GM12878 (cell line): ENCODE measurements at regions not wholly inside any gene's neighbourhood (a gene's known extent, or its start where the extent isn't known, plus 50 kb on each side); places are given as distances from the start of the nearest gene placed in this dataset.

ENCODE experiments used
- ATAC-seq: fragments of 200-7000 bp; cut with Tn5 transposase; 3 replicates; pipeline ENCODE4 v1.9.1; 2020; ENCODE audit warnings: mild to moderate bottlenecking, moderate library complexity
- BruUV-seq: library from RNA; stranded (reverse); fragments of 400-500 nt; replicated peaks from 2 replicates; lab custom pipeline; 2021; lab: Mats Ljungman, UMichigan
- CTCF ChIA-PET: fragments of 300-600 bp; sonication (Branson Sonifier 250); formaldehyde crosslinking; extraction: SDS; loops from one replicate; lab custom pipeline; 2021; ENCODE audit warnings: inconsistent platforms; lab: Yijun Ruan, JAX
- POLR2A ChIA-PET: fragments of 350-600 bp; formaldehyde crosslinking; extraction: SDS; loops from one replicate; lab custom pipeline; 2021; ENCODE audit warnings: inconsistent platforms; lab: Charles Lee
- RAD21 ChIA-PET: fragments of 300-600 bp; sonication (Branson Sonifier 250); formaldehyde crosslinking; loops from one replicate; lab custom pipeline; 2023; ENCODE audit warnings: antibody characterized with exemption; ENCODE audit not compliant: unreplicated experiment; lab: Charles Lee
- SMC1A ChIA-PET: fragments of 300-600 bp; sonication (Branson Sonifier 250); formaldehyde crosslinking; loops from one replicate; lab custom pipeline; 2023; ENCODE audit not compliant: unreplicated experiment, uncharacterized antibody; lab: Charles Lee
- DNase-seq: peaks from one replicate; pipeline ENCODE4 v3.0.0-alpha.2; 2011; ENCODE audit warnings: low read depth, low spot score
- FAIRE-seq: peaks from 3 replicates; lab custom pipeline; 2011; peaks lifted over from hg19 to GRCh38; lab: Jason Lieb, UNC
- H2AFZ ChIP-seq: 2 replicates; pipeline ENCODE4 v1.6.0; 2011; ENCODE audit warnings: low read depth, low read length, control low read depth; ENCODE audit not compliant: control insufficient read depth
- H3K27ac ChIP-seq: 2 replicates; pipeline ENCODE4 v1.5.1; 2011; ENCODE audit warnings: control low read depth; ENCODE audit not compliant: control insufficient read depth, insufficient read depth
- H3K27me3 ChIP-seq, 2 experiments: replicated peaks in 1 of 2; 2 replicates each; pipeline versions ENCODE4 v1.6.0 to v1.6.1; 2011; ENCODE audit warnings: low read length in 1 of 2; ENCODE audit not compliant: control insufficient read depth in 2 of 2, insufficient read depth in 2 of 2
- H3K36me3 ChIP-seq, 2 experiments: 2 replicates each; pipeline ENCODE4 v1.5.1; 2011; ENCODE audit warnings: low read length in 1 of 2; ENCODE audit not compliant: control insufficient read depth in 2 of 2, insufficient read depth in 2 of 2
- H3K4me1 ChIP-seq: 2 replicates; pipeline ENCODE4 v1.6.1; 2011; ENCODE audit warnings: mild to moderate bottlenecking, low read length, moderate library complexity, mixed read lengths; ENCODE audit not compliant: control insufficient read depth, insufficient read depth
- H3K4me2 ChIP-seq: 2 replicates; pipeline ENCODE4 v1.6.0; 2011; ENCODE audit warnings: control low read depth; ENCODE audit not compliant: control insufficient read depth, insufficient read depth
- H3K4me3 ChIP-seq: fragments of 200-600 bp; sonication (generic); 2 replicates; pipeline ENCODE4 v1.5.1; 2016
- H3K79me2 ChIP-seq: 2 replicates; pipeline ENCODE4 v1.6.0; 2011; ENCODE audit warnings: low read length; ENCODE audit not compliant: control insufficient read depth, insufficient read depth
- H3K9ac ChIP-seq: 2 replicates; pipeline ENCODE4 v1.8.0; 2011; ENCODE audit warnings: low read length, control low read depth, mixed read lengths; ENCODE audit not compliant: control insufficient read depth, insufficient read depth
- H3K9me3 ChIP-seq: replicated peaks from 3 replicates; pipeline ENCODE4 v1.5.1; 2011; ENCODE audit warnings: mild to moderate bottlenecking, low read length; ENCODE audit not compliant: control insufficient read depth, insufficient read depth
- H4K20me1 ChIP-seq: 2 replicates; pipeline ENCODE4 v1.6.0; 2011; ENCODE audit not compliant: control insufficient read depth, insufficient read depth
- CBFB ChIP-seq: IDR thresholded peaks from 2 replicates; pipeline ENCODE4 v1.6.1; 2016; ENCODE audit warnings: antibody characterized with exemption, low read depth
- CHD2 ChIP-seq: IDR thresholded peaks from 2 replicates; pipeline ENCODE4 v1.6.1; 2011; ENCODE audit warnings: low read depth, low read length, improper control_type of control experiment, borderline replicate concordance
- EED ChIP-seq: sonication (generic); IDR thresholded peaks from 2 replicates; pipeline ENCODE4 v1.6.1; 2016; ENCODE audit warnings: antibody characterized with exemption, low read depth
- HDAC2 ChIP-seq: fragments of 200-600 bp; sonication (generic); IDR thresholded peaks from 2 replicates; pipeline ENCODE4 v1.6.1; 2017
- HDAC6 ChIP-seq: fragments of 200-600 bp; sonication (generic); IDR thresholded peaks from one replicate; pipeline ENCODE4 v1.8.0; 2017; ENCODE audit warnings: antibody characterized with exemption; ENCODE audit not compliant: unreplicated experiment
- HDGF ChIP-seq: fragments of 450-650 bp; IDR thresholded peaks from 2 replicates; pipeline ENCODE4 v1.6.1; 2016; ENCODE audit warnings: antibody characterized with exemption
- LARP7 ChIP-seq: fragments of 450-650 bp; IDR thresholded peaks from 2 replicates; pipeline ENCODE4 v1.6.1; 2017; ENCODE audit warnings: mild to moderate bottlenecking
- MEF2B ChIP-seq: fragments of 450-650 bp; IDR thresholded peaks from 2 replicates; pipeline ENCODE4 v1.6.1; 2018; ENCODE audit warnings: mild to moderate bottlenecking, moderate library complexity; ENCODE audit not compliant: partially characterized antibody, poor library complexity, severe bottlenecking
- SP1 ChIP-seq: IDR thresholded peaks from one replicate; pipeline ENCODE4 v1.6.1; 2011; ENCODE audit warnings: low read depth, low read length
- SREBF2 ChIP-seq: IDR thresholded peaks from 2 replicates; pipeline ENCODE4 v1.6.1; 2012; ENCODE audit warnings: mild to moderate bottlenecking, low read length
- STAT1 ChIP-seq: fragments of 450-650 bp; conservative IDR thresholded peaks from 2 replicates; pipeline ENCODE4 v1.6.1; 2014; ENCODE audit warnings: antibody characterized with exemption, mild to moderate bottlenecking
- TCF3 ChIP-seq: IDR thresholded peaks from 2 replicates; pipeline ENCODE4 v1.6.1; 2012; ENCODE audit warnings: low read depth, mild to moderate bottlenecking, low read length, borderline replicate concordance; ENCODE audit not compliant: insufficient read depth
- USF2 ChIP-seq: IDR thresholded peaks from 2 replicates; pipeline ENCODE4 v1.6.1; 2011; ENCODE audit warnings: low read depth, low read length, improper control_type of control experiment, borderline replicate concordance
- ZNF622 ChIP-seq: fragments of 450-650 bp; IDR thresholded peaks from 2 replicates; pipeline ENCODE4 v1.6.1; 2017; ENCODE audit warnings: mild to moderate bottlenecking, inconsistent platforms
- WGBS: methylation state at CpG from one replicate; pipeline ENCODE4 v1.1.6; 2016; ENCODE audit warnings: low lambda C conversion rate; ENCODE audit not compliant: insufficient replicate concordance, insufficient coverage; ENCODE audit errors: missing lambda C conversion rate; 5-methylcytosine and 5-hydroxymethylcytosine counted together
- in situ Hi-C: fragments of 300-500 bp; cut with MboI; formaldehyde crosslinking; loops from 9 replicates; pipeline ENCODE4 v1.14.3; 2018; ENCODE audit warnings: mixed read lengths
- intact Hi-C: fragments of 100-400 bp; cut with micrococcal nuclease; formaldehyde crosslinking; loops from one replicate; pipeline ENCODE4 v1.14.2; 2022; ENCODE audit not compliant: unreplicated experiment

GRCh38 chr14:28666961-28667360 lies 99.6 kb upstream of the FOXG1 start:
- H3K4me3 ChIP-seq, result no peak overlapping the region
- H3K9ac ChIP-seq, result no peak overlapping the region
- ATAC-seq, result no peak

GRCh38 chr14:28671425-28671824 lies 95.2 kb upstream of the FOXG1 start:
- no peaks in the 10 kb centered on the region for H3K36me3 ChIP-seq
- no TSS peak for BruUV-seq
- no peaks in the 10 kb centered on the region for H4K20me1 ChIP-seq
- FAIRE-seq, result no peak
- no peaks in the 10 kb centered on the region for H3K79me2 ChIP-seq
- ChIA-PET POLR2A (no interaction called here), RAD21 (no interaction called here), SMC1A (no interaction called here), CTCF (no interaction called here)
- in situ Hi-C loops, result no loop called here
- no peaks in the 10 kb centered on the region for H3K27me3 ChIP-seq
- TF ChIP-seq ZNF622 (no peak), CHD2 (no peak), USF2 (no peak), SREBF2 (no peak), STAT1 (no peak), TCF3 (no peak)
- no peak overlapping the region for H3K4me3 ChIP-seq
- no peak for DNase-seq
- ATAC-seq, result no peak
- H3K9ac ChIP-seq, result no peak overlapping the region
- WGBS, result 3% methylated on average over 2 of the region's 2 CpGs
- no peaks in the 10 kb centered on the region for H3K9me3 ChIP-seq
- intact Hi-C loops, result no loop called here
- no peaks in the 10 kb centered on the region for H3K4me1 ChIP-seq
- no peak overlapping the region for H3K4me2 ChIP-seq
- no peak overlapping the region for H3K27ac ChIP-seq
- no peak overlapping the region for H2AFZ ChIP-seq

More at GRCh38 chr14:28666961-28667360, 99.6 kb upstream of the FOXG1 start:
- DNase-seq (no peak), FAIRE-seq (no peak)
- in situ Hi-C loops (no loop called here), intact Hi-C loops (no loop called here)
- no peaks in the 10 kb centered on the region for H4K20me1 ChIP-seq
- ChIA-PET SMC1A (no interaction called here), POLR2A (no interaction called here), RAD21 (no interaction called here), CTCF (no interaction called here)
- H3K4me2 ChIP-seq, result no peak overlapping the region
- no peak for TF ChIP-seq HDAC6
- no peak for TF ChIP-seq HDGF
- TF ChIP-seq HDAC2, result no peak
- TF ChIP-seq SP1, result no peak
- TF ChIP-seq EED, result no peak
- no peak for TF ChIP-seq CBFB
- TF ChIP-seq LARP7, result no peak
- no peak for TF ChIP-seq MEF2B
- no peaks in the 10 kb centered on the region for H3K79me2 ChIP-seq
- H3K27ac ChIP-seq, result no peak overlapping the region
- no peaks in the 10 kb centered on the region for H3K36me3 ChIP-seq
- WGBS, result 0% methylated on average over 2 of the region's 2 CpGs
- no peaks in the 10 kb centered on the region for H3K9me3 ChIP-seq
- no peaks in the 10 kb centered on the region for H3K4me1 ChIP-seq
- no TSS peak for BruUV-seq
- no peaks in the 10 kb centered on the region for H3K27me3 ChIP-seq
- H2AFZ ChIP-seq, result no peak overlapping the region
